Loucy (cell line): ENCODE measurements at regions not wholly inside any gene's neighbourhood (a gene's known extent, or its start where the extent isn't known, plus 50 kb on each side); places are given as distances from the start of the nearest gene placed in this dataset.

Experiments
- EZH2phosphoT487 ChIP-seq: fragments of 200-600 bp; IDR thresholded peaks from 2 replicates; pipeline ENCODE4 v1.6.1; 2018; ENCODE audit warnings: antibody characterized with exemption, mild to moderate bottlenecking, moderate library complexity, borderline replicate concordance
- TF ChIP-seq, protein P1 (sequence below): fragments of 200-600 bp; sonication (generic); conservative IDR thresholded peaks from 2 replicates; pipeline ENCODE4 v1.5.1; 2014; ENCODE audit warnings: mild to moderate bottlenecking, antibody characterized with exemption, low read length

DNA sequence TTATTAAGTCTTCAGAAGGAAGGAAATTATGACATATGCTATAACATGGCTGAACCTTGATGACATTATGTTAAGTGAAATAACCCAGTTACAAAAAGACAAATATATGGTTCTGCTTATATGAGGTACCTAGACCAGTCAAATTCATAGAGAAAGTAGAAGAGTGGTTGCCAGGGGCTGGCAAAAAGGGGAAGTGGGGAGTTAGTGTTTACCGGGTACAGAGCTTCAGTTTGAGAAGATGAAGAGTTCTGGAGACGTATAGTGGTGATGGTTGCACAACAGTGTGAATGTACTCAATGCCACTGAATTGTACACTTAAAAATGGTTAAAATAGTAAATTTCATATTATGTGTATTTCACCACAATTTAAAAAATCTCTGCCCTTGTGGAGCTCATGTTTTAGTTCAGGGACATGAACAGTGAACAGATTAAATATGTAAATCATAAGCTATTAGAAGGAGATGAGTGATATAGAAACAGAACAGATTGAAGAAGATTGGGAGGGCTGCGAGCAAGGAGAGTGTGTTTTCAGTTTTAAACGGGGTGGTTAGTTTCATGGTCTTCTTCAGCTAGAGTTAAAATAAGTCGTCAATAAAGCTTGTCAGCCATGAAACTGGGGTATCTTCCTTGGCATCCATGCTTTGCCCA lies 355.2 kb downstream of the KCNRG start:
- TF ChIP-seq, protein P1, sequence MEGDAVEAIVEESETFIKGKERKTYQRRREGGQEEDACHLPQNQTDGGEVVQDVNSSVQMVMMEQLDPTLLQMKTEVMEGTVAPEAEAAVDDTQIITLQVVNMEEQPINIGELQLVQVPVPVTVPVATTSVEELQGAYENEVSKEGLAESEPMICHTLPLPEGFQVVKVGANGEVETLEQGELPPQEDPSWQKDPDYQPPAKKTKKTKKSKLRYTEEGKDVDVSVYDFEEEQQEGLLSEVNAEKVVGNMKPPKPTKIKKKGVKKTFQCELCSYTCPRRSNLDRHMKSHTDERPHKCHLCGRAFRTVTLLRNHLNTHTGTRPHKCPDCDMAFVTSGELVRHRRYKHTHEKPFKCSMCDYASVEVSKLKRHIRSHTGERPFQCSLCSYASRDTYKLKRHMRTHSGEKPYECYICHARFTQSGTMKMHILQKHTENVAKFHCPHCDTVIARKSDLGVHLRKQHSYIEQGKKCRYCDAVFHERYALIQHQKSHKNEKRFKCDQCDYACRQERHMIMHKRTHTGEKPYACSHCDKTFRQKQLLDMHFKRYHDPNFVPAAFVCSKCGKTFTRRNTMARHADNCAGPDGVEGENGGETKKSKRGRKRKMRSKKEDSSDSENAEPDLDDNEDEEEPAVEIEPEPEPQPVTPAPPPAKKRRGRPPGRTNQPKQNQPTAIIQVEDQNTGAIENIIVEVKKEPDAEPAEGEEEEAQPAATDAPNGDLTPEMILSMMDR = no peak
- TF ChIP-seq EZH2phosphoT487 = no peak
